ENCODE measurements at regions not wholly inside any gene's neighbourhood (a gene's known extent, or its start where the extent isn't known, plus 50 kb on each side); places are given as distances from the start of the nearest gene placed in this dataset.

- H3K36me3 ChIP-seq: no peaks in the 10 kb centered on the region
- peaks cover 0 to 47% (median 0%) of the 10 kb centered on the region in 3 donors for H3K27me3 ChIP-seq
- 73 to 89% (median 83%) methylated on average over 6 of the region's 6 CpGs for WGBS, 5 donors
- H3K27ac ChIP-seq: no peak overlapping the region
- H3K4me3 ChIP-seq: no peak overlapping the region
- peak in 1 of 2 donors; percentile 3 for DNase-seq
- intact Hi-C loops (cut with DNase I; ENCODE audit: low total_unique reads): no loop called here
- no peak for TF ChIP-seq EP300 (IDR thresholded peaks at IDR 0.05)
- no peak for TF ChIP-seq POLR2AphosphoS5 (IDR thresholded peaks at IDR 0.05)
- no peak for TF ChIP-seq POLR2A (IDR thresholded peaks at IDR 0.05)
- no peak for TF ChIP-seq CTCF (IDR thresholded peaks at IDR 0.05)
- no peaks in the 10 kb centered on the region for H3K4me1 ChIP-seq
- H3K9me3 ChIP-seq: no peaks in the 10 kb centered on the region
Observed at GRCh38 chr1:5364591-5364990, 627.6 kb downstream of the NPHP4 start.

- 79 to 87% (median 83%) methylated on average over 3 of the region's 3 CpGs for WGBS, 5 donors
- TF ChIP-seq POLR2AphosphoS5 (IDR thresholded peaks at IDR 0.05): no peak
- TF ChIP-seq CTCF (IDR thresholded peaks at IDR 0.05): no peak
- TF ChIP-seq POLR2A (IDR thresholded peaks at IDR 0.05): no peak
- TF ChIP-seq EP300 (IDR thresholded peaks at IDR 0.05): no peak
- Histone ChIP-seq H3K4me1 (no peaks in the 10 kb centered on the region), H3K27me3 (peaks cover 0 to 13% (median 0%) of the 10 kb centered on the region in 3 donors), H3K36me3 (no peaks in the 10 kb centered on the region), H3K9me3 (peaks cover 0 to 37% (median 33%) of the 10 kb centered on the region in 4 donors), H3K27ac (no peak overlapping the region), H3K4me3 (no peak overlapping the region)
- DNase-seq: no peak
- intact Hi-C loops (cut with DNase I; ENCODE audit: low total_unique reads): no loop called here
Observed at GRCh38 chr1:5354681-5355080, 637.5 kb downstream of the NPHP4 start.

GRCh38 chr1:5351366-5351765 lies 640.9 kb downstream of the NPHP4 start:
- Histone ChIP-seq H3K27ac (no peak overlapping the region), H3K9me3 (peaks cover 0 to 10% (median 6%) of the 10 kb centered on the region in 4 donors), H3K27me3 (peaks cover 0 to 14% (median 0%) of the 10 kb centered on the region in 3 donors), H3K36me3 (no peaks in the 10 kb centered on the region), H3K4me3 (no peak overlapping the region), H3K4me1 (no peaks in the 10 kb centered on the region)
- WGBS, 5 donors: 71 to 83% (median 72%) methylated on average over 4 of the region's 4 CpGs
- DNase-seq: no peak
- TF ChIP-seq POLR2A (IDR thresholded peaks at IDR 0.05) (no peak), CTCF (IDR thresholded peaks at IDR 0.05) (no peak), EP300 (IDR thresholded peaks at IDR 0.05) (no peak), POLR2AphosphoS5 (IDR thresholded peaks at IDR 0.05) (no peak)
- intact Hi-C loops (cut with DNase I; ENCODE audit: low total_unique reads): no loop called here

DNA sequence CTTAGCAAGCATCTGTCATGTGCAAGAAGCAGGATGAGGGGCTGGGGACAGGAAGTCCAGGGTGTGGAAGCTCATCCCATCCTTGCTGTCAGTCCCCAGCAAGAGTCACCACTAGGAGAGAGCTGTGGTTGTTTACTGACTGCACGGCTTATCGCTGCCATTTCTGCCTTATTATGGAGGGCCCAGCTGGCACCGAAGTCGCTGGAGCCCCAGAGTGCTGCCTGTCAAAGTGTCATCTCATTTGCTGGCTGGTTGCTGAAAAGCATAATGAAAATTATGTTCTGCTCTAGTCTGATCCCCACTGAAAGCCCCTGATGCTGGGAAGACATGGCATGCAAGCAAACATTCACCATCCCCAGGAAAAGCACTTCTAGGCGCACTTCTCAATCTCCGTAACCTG lies 642.7 kb downstream of the NPHP4 start:
- WGBS, 5 donors: 80 to 90% (median 85%) methylated on average over 6 of the region's 6 CpGs
- intact Hi-C loops (cut with DNase I; ENCODE audit: low total_unique reads): no loop called here
- H3K9me3 ChIP-seq: peaks cover 0 to under 1% (median 0%) of the 10 kb centered on the region in 4 donors
- H3K4me1 ChIP-seq: no peaks in the 10 kb centered on the region
- no peak for DNase-seq
- TF ChIP-seq POLR2A (IDR thresholded peaks at IDR 0.05) (no peak), CTCF (IDR thresholded peaks at IDR 0.05) (no peak), EP300 (IDR thresholded peaks at IDR 0.05) (no peak)
- no peaks in the 10 kb centered on the region for H3K36me3 ChIP-seq
- no peak overlapping the region for H3K27ac ChIP-seq
- H3K4me3 ChIP-seq: no peak overlapping the region
- H3K27me3 ChIP-seq: peaks cover 0 to 14% (median 0%) of the 10 kb centered on the region in 3 donors
